Pancreas (tissue), 10 donors: ENCODE measurements at regions not wholly inside any gene's neighbourhood (a gene's known extent, or its start where the extent isn't known, plus 50 kb on each side); places are given as distances from the start of the nearest gene placed in this dataset.

Source experiments
- ATAC-seq, 4 donors: fragments of 200-7000 bp; cut with Tn5 transposase; one replicate each; pipeline versions ENCODE4 v1.8.0 to v1.9.1; 2020; ENCODE audit warnings: mild to moderate bottlenecking in 4 of 4, moderate library complexity in 4 of 4
- DNase-seq, 6 donors: peaks; one replicate each; pipeline ENCODE4 v3.0.0-alpha.2; 2020
- FAIRE-seq: peaks from 2 replicates; lab custom pipeline; 2012; peaks lifted over from hg19 to GRCh38; lab: Jason Lieb, UNC
- H3K27ac ChIP-seq, 4 donors: fragments of 200-600 bp; sonication (generic); 1 replicate in 3 of 4; 2 replicates in 1 of 4; pipeline versions ENCODE4 v1.5.0 to v1.8.0; 2020
- H3K27me3 ChIP-seq, 4 donors: fragments of 200-600 bp; one replicate each; pipeline ENCODE4 v1.8.0; 2021
- H3K36me3 ChIP-seq, 3 donors: fragments of 200-600 bp; sonication (generic) in 1 of 3; one replicate each; pipeline versions ENCODE4 v1.5.0 to v1.8.0; 2020 to 2021
- H3K4me1 ChIP-seq, 3 donors: fragments of 200-600 bp; one replicate each; pipeline ENCODE4 v1.8.0; 2021
- H3K4me3 ChIP-seq, 4 donors: fragments of 200-600 bp; sonication (generic) in 2 of 4; one replicate each; pipeline versions ENCODE4 v1.5.0 to v1.8.0; 2020 to 2021
- H3K9me3 ChIP-seq, 4 donors: fragments of 200-600 bp; one replicate each; pipeline ENCODE4 v1.8.0; 2021
- WGBS, 2 donors: extraction: QIAGEN DNeasy Blood & Tissue Kit; methylation state at CpG; one replicate each; pipeline ENCODE4 v1.1.7; 2013; 5-methylcytosine and 5-hydroxymethylcytosine counted together
- intact Hi-C, 3 donors: fragments of 100-400 bp; cut with DNase I; formaldehyde crosslinking; loops; one replicate each; pipeline versions ENCODE4 v1.11.1 to v1.14.2; 2022
- TF ChIP-seq, protein P1 (sequence below), 4 donors: fragments of 200-600 bp; sonication (generic) in 3 of 4; IDR thresholded peaks; one replicate each; pipeline versions ENCODE4 v1.5.0 to v1.8.0; 2021; ENCODE audit warnings: antibody characterized with exemption in 4 of 4
- donor health status: healthy with polysubstance abuse.
- donor health status: DM: no; HTN: no; CAD: no; lungs with moderate emphysema.
- donor health status: DM: no; HTN: no; CAD: no.
- donor health status: control.
- donor health status: control.
- donor health status: Bipolar disorder and iron deficiency.
- donor health status: DM: yes; HTN: yes; CAD: no.
- donor health status: DM: no; HTN: no; CAD: no.
- donor health status: DM: no; HTN: no; CAD: no.
- donor health status: DM: yes; HTN: yes; CAD: no.

DNA sequence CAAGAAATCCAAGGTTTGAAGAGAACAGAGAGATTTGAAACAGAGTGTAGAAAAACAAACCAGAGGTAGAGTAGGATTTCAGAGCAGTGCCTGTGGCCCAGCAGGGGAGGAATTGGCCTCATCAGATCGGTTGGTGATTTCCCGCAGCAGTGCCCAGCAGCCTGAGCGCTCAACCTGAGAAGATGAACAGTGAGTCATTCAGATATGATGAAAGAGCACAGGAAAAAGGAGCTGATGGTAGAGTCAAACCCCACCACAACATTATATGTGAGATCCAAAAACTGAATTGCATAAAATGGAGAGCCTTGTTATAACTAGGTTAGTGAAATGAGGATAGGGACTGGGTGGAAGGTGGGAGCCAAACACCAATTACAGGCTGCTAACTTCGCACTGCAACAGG is 248.9 kb downstream of the PIK3R1 start:
- TF ChIP-seq, protein P1, sequence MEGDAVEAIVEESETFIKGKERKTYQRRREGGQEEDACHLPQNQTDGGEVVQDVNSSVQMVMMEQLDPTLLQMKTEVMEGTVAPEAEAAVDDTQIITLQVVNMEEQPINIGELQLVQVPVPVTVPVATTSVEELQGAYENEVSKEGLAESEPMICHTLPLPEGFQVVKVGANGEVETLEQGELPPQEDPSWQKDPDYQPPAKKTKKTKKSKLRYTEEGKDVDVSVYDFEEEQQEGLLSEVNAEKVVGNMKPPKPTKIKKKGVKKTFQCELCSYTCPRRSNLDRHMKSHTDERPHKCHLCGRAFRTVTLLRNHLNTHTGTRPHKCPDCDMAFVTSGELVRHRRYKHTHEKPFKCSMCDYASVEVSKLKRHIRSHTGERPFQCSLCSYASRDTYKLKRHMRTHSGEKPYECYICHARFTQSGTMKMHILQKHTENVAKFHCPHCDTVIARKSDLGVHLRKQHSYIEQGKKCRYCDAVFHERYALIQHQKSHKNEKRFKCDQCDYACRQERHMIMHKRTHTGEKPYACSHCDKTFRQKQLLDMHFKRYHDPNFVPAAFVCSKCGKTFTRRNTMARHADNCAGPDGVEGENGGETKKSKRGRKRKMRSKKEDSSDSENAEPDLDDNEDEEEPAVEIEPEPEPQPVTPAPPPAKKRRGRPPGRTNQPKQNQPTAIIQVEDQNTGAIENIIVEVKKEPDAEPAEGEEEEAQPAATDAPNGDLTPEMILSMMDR (IDR thresholded peaks at IDR 0.05) = no peak
- no peaks in the 10 kb centered on the region for H3K36me3 ChIP-seq
- no peak overlapping the region for H3K4me3 ChIP-seq
- peaks cover 0 to 11% (median 10%) of the 10 kb centered on the region in 3 donors for H3K4me1 ChIP-seq
- ATAC-seq (no peak), DNase-seq (no peak), FAIRE-seq (no peak)
- H3K27ac ChIP-seq = no peak overlapping the region
- H3K9me3 ChIP-seq = no peaks in the 10 kb centered on the region
- 90 to 96% methylated on average over 4 of the region's 4 CpGs for WGBS, 2 donors
- no peaks in the 10 kb centered on the region for H3K27me3 ChIP-seq
- intact Hi-C loops = loop anchor here in 1 of 3 donors (10.0 kb wide), 1 partner anchor 170 kb away; no protein-coding TSS in a partner anchor

GRCh38 chr5:68465133-68465532 is 249.6 kb downstream of the PIK3R1 start:
- Histone ChIP-seq H3K27ac (no peak overlapping the region), H3K36me3 (no peaks in the 10 kb centered on the region), H3K27me3 (no peaks in the 10 kb centered on the region), H3K9me3 (no peaks in the 10 kb centered on the region), H3K4me3 (no peak overlapping the region), H3K4me1 (peaks cover 0 to 3% (median 3%) of the 10 kb centered on the region in 3 donors)
- intact Hi-C loops = loop anchor here in 1 of 3 donors (10.0 kb wide), 1 partner anchor 170 kb away; no protein-coding TSS in a partner anchor
- DNase-seq (no peak), FAIRE-seq (no peak), ATAC-seq (no peak)
- 82 to 97% methylated on average over 3 of the region's 3 CpGs for WGBS, 2 donors
- TF ChIP-seq, protein P1 (IDR thresholded peaks at IDR 0.05) = no peak

GRCh38 chr5:68465934-68466551 is 250.5 kb downstream of the PIK3R1 start:
- ATAC-seq (no peak), DNase-seq (peak in 1 of 6 donors; percentile 15), FAIRE-seq (no peak)
- Histone ChIP-seq H3K4me3 (no peak overlapping the region), H3K9me3 (no peaks in the 10 kb centered on the region), H3K36me3 (no peaks in the 10 kb centered on the region), H3K27ac (no peak overlapping the region), H3K27me3 (no peaks in the 10 kb centered on the region), H3K4me1 (no peaks in the 10 kb centered on the region)
- TF ChIP-seq, protein P1 (IDR thresholded peaks at IDR 0.05) = no peak
- 65 to 75% methylated on average over 6 of the region's 6 CpGs for whole genome bisulfite sequencing, 2 donors
- intact Hi-C loops = loop anchor here in 1 of 3 donors (10.0 kb wide), 1 partner anchor 171 kb away; no protein-coding TSS in a partner anchor

DNA sequence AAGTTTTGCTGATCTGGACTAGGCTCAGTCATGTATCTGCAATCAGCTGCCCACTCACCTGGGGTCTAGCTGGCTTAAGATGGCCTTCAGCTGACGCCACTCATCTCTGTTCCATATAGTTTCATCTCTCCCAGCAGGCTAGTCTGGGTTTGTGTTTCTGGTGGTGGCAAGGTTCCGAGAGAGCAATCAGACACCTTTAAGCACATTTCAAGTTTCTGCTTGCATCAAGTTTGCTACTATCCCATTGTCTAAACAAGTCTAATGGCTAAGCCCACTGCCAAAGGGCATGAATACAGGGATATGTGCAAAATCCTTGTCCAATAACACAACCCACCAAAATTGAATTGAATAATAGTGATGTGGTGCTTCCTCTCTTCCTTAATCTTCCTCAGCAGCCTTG is 251.7 kb downstream of the PIK3R1 start:
- ATAC-seq (no peak), FAIRE-seq (no peak), DNase-seq (no peak)
- TF ChIP-seq, protein P1 (IDR thresholded peaks at IDR 0.05) = no peak
- intact Hi-C loops = loop anchor here in 1 of 3 donors (10.0 kb wide), 1 partner anchor 172 kb away; no protein-coding TSS in a partner anchor
- no peaks in the 10 kb centered on the region for H3K27me3 ChIP-seq
- H3K4me3 ChIP-seq = no peak overlapping the region
- H3K27ac ChIP-seq = no peak overlapping the region
- no peaks in the 10 kb centered on the region for H3K36me3 ChIP-seq
- H3K9me3 ChIP-seq = no peaks in the 10 kb centered on the region
- 92 to 95% methylated on average over 2 of the region's 2 CpGs for WGBS, 2 donors
- H3K4me1 ChIP-seq = no peaks in the 10 kb centered on the region

GRCh38 chr5:68467794-68468193 is 252.2 kb downstream of the PIK3R1 start:
- no peak for DNase-seq
- H3K27ac ChIP-seq = no peak overlapping the region
- ATAC-seq = no peak
- no peaks in the 10 kb centered on the region for H3K36me3 ChIP-seq
- no peak overlapping the region for H3K4me3 ChIP-seq
- TF ChIP-seq, protein P1 (IDR thresholded peaks at IDR 0.05) = no peak
- 77 to 84% methylated on average over 2 of the region's 2 CpGs for WGBS, 2 donors
- intact Hi-C loops = loop anchor here in 1 of 3 donors (10.0 kb wide), 1 partner anchor 173 kb away; no protein-coding TSS in a partner anchor
- H3K4me1 ChIP-seq = no peaks in the 10 kb centered on the region
- no peaks in the 10 kb centered on the region for H3K27me3 ChIP-seq
- no peak for FAIRE-seq
- no peaks in the 10 kb centered on the region for H3K9me3 ChIP-seq
